Natural killer cell (primary cell): ENCODE measurements at regions not wholly inside any gene's neighbourhood (a gene's known extent, or its start where the extent isn't known, plus 50 kb on each side); places are given as distances from the start of the nearest gene placed in this dataset.

Experiments used
- ATAC-seq, 3 donors: fragments of 150-1000 bp in 2 of 3; fragments of 200-7000 bp in 1 of 3; cut with Tn5 transposase; 1 replicate in 1 of 3; 2 replicates in 2 of 3; pipeline ENCODE4 v1.10.0; 2021; ENCODE audit warnings: mild to moderate bottlenecking in 2 of 3, moderate library complexity in 2 of 3
- DNase-seq, 2 donors: peaks; one replicate each; pipeline versions ENCODE4 v3.0.0 to v3.0.0-alpha.2; 2013 to 2021; ENCODE audit warnings: mixed read lengths in 1 of 2
- H3K27ac ChIP-seq: one replicate; pipeline ENCODE4 v1.5.1; 2013; ENCODE audit warnings: mild to moderate bottlenecking, low read length
- H3K27me3 ChIP-seq: one replicate; pipeline ENCODE4 v1.6.1; 2013; ENCODE audit warnings: low read length; ENCODE audit not compliant: control insufficient read depth, insufficient read depth
- H3K36me3 ChIP-seq: one replicate; pipeline ENCODE4 v1.6.1; 2013; ENCODE audit warnings: low read length; ENCODE audit not compliant: control insufficient read depth, insufficient read depth
- H3K4me1 ChIP-seq: one replicate; pipeline ENCODE4 v1.6.1; 2013; ENCODE audit warnings: low read length; ENCODE audit not compliant: control insufficient read depth, insufficient read depth
- H3K4me3 ChIP-seq: one replicate; pipeline ENCODE4 v1.5.1; 2013; ENCODE audit warnings: low read length
- H3K9me3 ChIP-seq: one replicate; pipeline ENCODE4 v1.6.1; 2013; ENCODE audit warnings: low read length; ENCODE audit not compliant: control insufficient read depth, insufficient read depth
- H3K27ac Mint-ChIP-seq, 2 donors: one replicate each; pipeline ENCODE4 v1.8.0; 2022; ENCODE audit warnings: mild to moderate bottlenecking in 2 of 2, mixed read lengths in 2 of 2, moderate library complexity in 1 of 2
- H3K27me3 Mint-ChIP-seq, 2 donors: one replicate each; pipeline ENCODE4 v1.8.0; 2022; ENCODE audit warnings: low read depth in 2 of 2, mixed read lengths in 2 of 2
- H3K36me3 Mint-ChIP-seq: one replicate; pipeline ENCODE4 v1.8.0; 2022; ENCODE audit warnings: mixed read lengths
- H3K4me1 Mint-ChIP-seq, 2 donors: one replicate each; pipeline ENCODE4 v1.8.0; 2022; ENCODE audit warnings: mixed read lengths in 2 of 2
- H3K4me3 Mint-ChIP-seq: one replicate; pipeline ENCODE4 v1.8.0; 2022; ENCODE audit warnings: mild to moderate bottlenecking, moderate library complexity, mixed read lengths
- H3K9me3 Mint-ChIP-seq, 2 donors: one replicate each; pipeline ENCODE4 v1.8.0; 2022; ENCODE audit warnings: mixed read lengths in 2 of 2
- WGBS: methylation state at CpG from one replicate; pipeline ENCODE4 v1.1.7; 2013; ENCODE audit warnings: missing lambda C conversion rate; ENCODE audit not compliant: insufficient coverage; 5-methylcytosine and 5-hydroxymethylcytosine counted together
- intact Hi-C: fragments of 100-400 bp; cut with micrococcal nuclease; formaldehyde crosslinking; loops from one replicate; pipeline ENCODE4 v1.14.2; 2022
- TF ChIP-seq, protein P1 (sequence below): fragments of 200-600 bp; IDR thresholded peaks from one replicate; pipeline ENCODE4 v1.8.0; 2022; ENCODE audit warnings: antibody characterized with exemption

DNA sequence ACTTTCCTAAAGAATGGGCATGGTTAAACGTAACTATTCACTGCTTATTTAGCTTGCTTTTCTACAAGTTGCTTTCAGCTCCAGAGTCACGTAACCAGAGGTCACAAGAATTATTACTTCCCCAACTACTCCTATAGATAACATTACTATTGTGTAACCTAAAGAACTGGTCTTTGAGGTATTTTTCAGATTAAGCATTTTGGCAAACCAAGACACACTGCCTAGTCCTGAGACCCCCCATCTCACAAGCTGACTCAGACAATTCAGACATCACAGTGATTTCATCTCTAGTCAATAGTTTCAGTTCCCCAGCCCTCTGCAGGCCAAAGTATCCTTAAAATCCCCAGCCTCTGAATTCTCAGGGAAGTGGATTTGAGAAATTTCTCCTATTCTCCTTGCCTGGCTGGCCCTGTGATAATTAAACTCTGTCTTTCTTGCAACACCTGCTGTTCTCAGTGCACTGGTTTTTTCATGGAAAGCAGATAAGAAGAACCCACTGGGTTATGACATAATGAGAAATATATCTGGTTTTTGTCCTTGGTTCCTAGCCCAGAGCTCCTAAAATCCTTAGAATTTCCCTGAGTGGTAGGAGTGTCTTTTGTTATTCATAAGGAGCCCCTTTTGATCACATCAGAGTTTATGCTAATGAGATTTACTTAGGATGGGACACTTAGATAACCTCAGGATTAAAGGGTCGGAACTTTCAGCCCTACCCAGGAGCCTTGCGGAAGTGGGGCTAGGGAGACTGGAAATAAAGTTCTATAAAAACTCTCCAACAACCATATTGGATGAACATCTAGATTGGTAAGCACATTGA, 1310.8 kb upstream of the CHAC2 start:
- peaks cover 7% of the 10 kb centered on the region for H3K36me3 Mint-ChIP-seq
- H3K27me3 ChIP-seq: no peaks in the 10 kb centered on the region
- H3K27ac ChIP-seq: no peak overlapping the region
- no peaks in the 10 kb centered on the region for H3K27me3 Mint-ChIP-seq
- no peak overlapping the region for H3K4me3 ChIP-seq
- WGBS: 85% methylated on average over 2 of the region's 4 CpGs
- ATAC-seq (no peak), DNase-seq (no peak)
- H3K9me3 ChIP-seq: no peaks in the 10 kb centered on the region
- TF ChIP-seq, protein P1, sequence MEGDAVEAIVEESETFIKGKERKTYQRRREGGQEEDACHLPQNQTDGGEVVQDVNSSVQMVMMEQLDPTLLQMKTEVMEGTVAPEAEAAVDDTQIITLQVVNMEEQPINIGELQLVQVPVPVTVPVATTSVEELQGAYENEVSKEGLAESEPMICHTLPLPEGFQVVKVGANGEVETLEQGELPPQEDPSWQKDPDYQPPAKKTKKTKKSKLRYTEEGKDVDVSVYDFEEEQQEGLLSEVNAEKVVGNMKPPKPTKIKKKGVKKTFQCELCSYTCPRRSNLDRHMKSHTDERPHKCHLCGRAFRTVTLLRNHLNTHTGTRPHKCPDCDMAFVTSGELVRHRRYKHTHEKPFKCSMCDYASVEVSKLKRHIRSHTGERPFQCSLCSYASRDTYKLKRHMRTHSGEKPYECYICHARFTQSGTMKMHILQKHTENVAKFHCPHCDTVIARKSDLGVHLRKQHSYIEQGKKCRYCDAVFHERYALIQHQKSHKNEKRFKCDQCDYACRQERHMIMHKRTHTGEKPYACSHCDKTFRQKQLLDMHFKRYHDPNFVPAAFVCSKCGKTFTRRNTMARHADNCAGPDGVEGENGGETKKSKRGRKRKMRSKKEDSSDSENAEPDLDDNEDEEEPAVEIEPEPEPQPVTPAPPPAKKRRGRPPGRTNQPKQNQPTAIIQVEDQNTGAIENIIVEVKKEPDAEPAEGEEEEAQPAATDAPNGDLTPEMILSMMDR: no peak
- no peaks in the 10 kb centered on the region for H3K36me3 ChIP-seq
- peaks cover 18 to 20% of the 10 kb centered on the region in 2 donors for H3K9me3 Mint-ChIP-seq
- no peaks in the 10 kb centered on the region for H3K4me1 ChIP-seq
- no peak overlapping the region for H3K4me3 Mint-ChIP-seq
- H3K4me1 Mint-ChIP-seq: no peaks in the 10 kb centered on the region
- intact Hi-C loops: no loop called here
- no peak overlapping the region for H3K27ac Mint-ChIP-seq

DNA sequence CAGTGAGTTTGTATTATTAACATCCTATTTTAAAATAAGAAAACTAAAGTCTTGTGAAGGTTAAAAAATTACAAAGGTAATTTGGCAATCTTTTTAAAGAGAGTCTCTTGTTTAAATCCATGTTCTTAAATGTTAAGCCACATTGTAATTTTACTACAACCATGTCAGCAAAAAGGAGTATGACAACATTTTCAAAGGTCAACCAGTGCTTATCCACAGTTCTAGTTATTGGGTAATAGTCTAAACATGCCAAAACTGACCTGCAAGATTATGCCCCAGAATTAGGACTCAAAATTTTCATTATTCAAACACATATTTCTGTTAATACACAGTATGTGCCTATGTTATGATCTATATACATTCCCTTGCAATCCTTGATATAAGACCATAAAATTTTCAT, 1312.6 kb upstream of the CHAC2 start:
- intact Hi-C loops: no loop called here
- Histone ChIP-seq H3K27me3 (no peaks in the 10 kb centered on the region), H3K4me3 (no peak overlapping the region), H3K36me3 (no peaks in the 10 kb centered on the region), H3K4me1 (no peaks in the 10 kb centered on the region), H3K9me3 (no peaks in the 10 kb centered on the region), H3K27ac (no peak overlapping the region)
- Mint-ChIP-seq H3K27ac (no peak overlapping the region), H3K9me3 (peaks cover 18% of the 10 kb centered on the region in 2 donors), H3K4me3 (no peak overlapping the region), H3K36me3 (peaks cover 7% of the 10 kb centered on the region), H3K27me3 (no peaks in the 10 kb centered on the region), H3K4me1 (no peaks in the 10 kb centered on the region)
- TF ChIP-seq, protein P1: no peak
- DNase-seq (no peak), ATAC-seq (no peak)

DNA sequence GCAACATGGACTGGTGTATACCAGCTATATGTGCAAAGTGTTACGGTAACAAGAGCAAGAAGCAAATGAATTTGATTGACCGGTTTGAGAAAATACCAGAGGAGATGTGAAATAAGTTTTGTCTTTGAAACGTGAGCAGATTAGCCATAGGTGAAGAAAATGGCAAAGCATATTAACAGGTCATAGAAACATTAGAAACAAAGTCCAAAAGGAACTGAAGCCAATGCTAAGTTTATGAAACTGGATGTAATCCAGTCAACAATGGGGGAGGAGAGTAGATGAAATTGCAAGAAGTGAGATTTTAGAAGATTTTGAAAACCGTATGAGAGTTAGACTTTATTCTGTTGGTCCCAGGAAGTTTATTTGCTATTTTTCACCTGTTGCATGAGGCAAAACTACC, 1315.4 kb upstream of the CHAC2 start:
- Histone ChIP-seq H3K27ac (no peak overlapping the region), H3K4me1 (no peaks in the 10 kb centered on the region), H3K9me3 (peaks cover 4% of the 10 kb centered on the region), H3K27me3 (no peaks in the 10 kb centered on the region), H3K36me3 (no peaks in the 10 kb centered on the region), H3K4me3 (no peak overlapping the region)
- Mint-ChIP-seq H3K36me3 (no peaks in the 10 kb centered on the region), H3K4me1 (no peaks in the 10 kb centered on the region), H3K27me3 (no peaks in the 10 kb centered on the region), H3K4me3 (no peak overlapping the region), H3K9me3 (peaks cover 16% of the 10 kb centered on the region in 2 donors), H3K27ac (no peak overlapping the region)
- intact Hi-C loops: no loop called here
- no peak for ATAC-seq
- 93% methylated on average over 4 of the region's 4 CpGs for WGBS
- TF ChIP-seq, protein P1: no peak
- DNase-seq: no peak

DNA sequence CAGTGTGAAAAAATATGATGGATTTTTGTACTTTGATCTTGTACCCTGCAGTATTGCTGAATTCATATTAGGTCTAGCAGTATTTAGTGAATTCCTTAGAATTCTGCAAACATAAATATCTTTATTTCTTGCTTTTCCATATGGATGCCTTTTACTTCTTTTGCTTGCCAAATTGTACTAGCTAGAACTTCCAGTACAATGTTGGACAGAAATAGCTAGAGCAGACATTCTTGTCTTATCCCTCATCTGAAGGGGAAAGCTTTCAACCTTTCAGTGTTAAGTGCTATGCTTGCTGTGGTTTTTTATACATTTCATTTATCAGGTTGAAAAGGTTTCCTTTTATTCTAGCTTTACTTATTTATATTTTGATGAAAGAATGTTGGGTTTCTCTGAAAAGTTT, 1321.9 kb upstream of the CHAC2 start:
- no peaks in the 10 kb centered on the region for H3K27me3 ChIP-seq
- no peak overlapping the region for H3K27ac Mint-ChIP-seq
- TF ChIP-seq, protein P1: no peak
- no peaks in the 10 kb centered on the region for H3K27me3 Mint-ChIP-seq
- H3K9me3 ChIP-seq: peaks cover 4% of the 10 kb centered on the region
- peaks cover 3 to 6% of the 10 kb centered on the region in 2 donors for H3K9me3 Mint-ChIP-seq
- no peaks in the 10 kb centered on the region for H3K4me1 Mint-ChIP-seq
- no peak for DNase-seq
- intact Hi-C loops: no loop called here
- no peak for ATAC-seq
- H3K36me3 Mint-ChIP-seq: no peaks in the 10 kb centered on the region
- no peak overlapping the region for H3K4me3 ChIP-seq
- H3K27ac ChIP-seq: no peak overlapping the region
- H3K4me1 ChIP-seq: no peaks in the 10 kb centered on the region
- H3K36me3 ChIP-seq: no peaks in the 10 kb centered on the region
- no peak overlapping the region for H3K4me3 Mint-ChIP-seq
